ENCODE measurements at regions not wholly inside any gene's neighbourhood (a gene's known extent, or its start where the extent isn't known, plus 50 kb on each side); places are given as distances from the start of the nearest gene placed in this dataset.

GRCh38 chr2:234142530-234142929, 92.0 kb downstream of the SPP2 start:
- no peak for FAIRE-seq
- intact Hi-C loops (cut with micrococcal nuclease; ENCODE audit: unreplicated experiment) = no loop called here
- Histone ChIP-seq H3K27ac (ENCODE audit: extremely low read length, insufficient read depth, low read length) (no peak overlapping the region), H3K9ac (ENCODE audit: insufficient read depth, low read depth, low read length) (no peak overlapping the region), H3K27me3 (ENCODE audit: control insufficient read depth in 1 of 2, insufficient read depth in 2 of 2, low read length in 2 of 2) (no peaks in the 10 kb centered on the region; a peak in 1 of 5 replicates), H3K4me2 (ENCODE audit: low read depth, low read length) (no peak overlapping the region), H3K4me1 (ENCODE audit: insufficient read depth, low read length) (no peaks in the 10 kb centered on the region), H3K36me3 (replicated peaks in 1 of 2; ENCODE audit: control insufficient read depth in 1 of 2, insufficient read depth in 2 of 2, low read length in 2 of 2) (no peaks in the 10 kb centered on the region), H3K79me2 (ENCODE audit: insufficient read depth, low read length) (no peaks in the 10 kb centered on the region), H4K20me1 (ENCODE audit: insufficient read depth, low read length) (no peaks in the 10 kb centered on the region), H3K9me3 (ENCODE audit: low read length) (no peaks in the 10 kb centered on the region), H2AFZ (ENCODE audit: low read length) (no peak overlapping the region), H3K4me3 (replicated peaks in 1 of 3; ENCODE audit: insufficient read depth in 1 of 3, low read depth in 2 of 3, low read length in 3 of 3) (no peak overlapping the region)
- no peak for DNase-seq (ENCODE audit: low spot score)
- in situ Hi-C loops (cut with HindIII; ENCODE audit: extremely low pct_ligation_motif_present, low pct_unique_long_range_greater_than_20kb) = no loop called here
- BruUV-seq (replicated peaks) = no TSS peak
- 39% methylated on average over 3 of the region's 3 CpGs for WGBS (ENCODE audit: low lambda C conversion rate)
- POLR2A ChIA-PET = no interaction called here
- ATAC-seq = no peak
- CTCF ChIA-PET (ENCODE audit: low intra/inter-chr PET ratio, low total read pairs) = no interaction called here
- TF ChIP-seq ZKSCAN5 (CRISPR knock-in tag; IDR thresholded peaks at IDR 0.05) (no peak), ARID4A (CRISPR knock-in tag; IDR thresholded peaks at IDR 0.05; ENCODE audit: borderline replicate concordance) (no peak), TFDP1 (CRISPR knock-in tag; IDR thresholded peaks at IDR 0.05; ENCODE audit: borderline replicate concordance) (no peak), SMC3 (IDR thresholded peaks at IDR 0.05; ENCODE audit: low read length) (no peak), ZBTB42 (CRISPR knock-in tag; IDR thresholded peaks at IDR 0.05) (no peak), ZIK1 (CRISPR knock-in tag; IDR thresholded peaks at IDR 0.05; ENCODE audit: borderline replicate concordance, low read depth) (no peak), CEBPB (IDR thresholded peaks at IDR 0.05; ENCODE audit: borderline replicate concordance, low read depth, low read length) (no peak), GPBP1L1 (CRISPR knock-in tag; IDR thresholded peaks at IDR 0.05) (no peak), PAWR (CRISPR knock-in tag; IDR thresholded peaks at IDR 0.05; ENCODE audit: borderline replicate concordance) (no peak), ZNF513 (CRISPR knock-in tag; conservative IDR thresholded peaks at IDR 0.05) (no peak), EZH2 (conservative IDR thresholded peaks at IDR 0.05; ENCODE audit: low read depth, low read length) (no peak), NONO (IDR thresholded peaks at IDR 0.05) (no peak), NONO (CRISPR knock-in tag; conservative IDR thresholded peaks at IDR 0.05) (no peak)

Data from HepG2 (cell line).